HEK293T (cell line): ENCODE measurements at regions not wholly inside any gene's neighbourhood (a gene's known extent, or its start where the extent isn't known, plus 50 kb on each side); places are given as distances from the start of the nearest gene placed in this dataset.
"Not testable (repeated sequence)": the region's sequence is repeated elsewhere in the genome, so short reads cannot be mapped to it uniquely, and the experiment has no call there.

ENCODE experiments used
- CTCF ChIA-PET: fragments of 350-600 bp; formaldehyde crosslinking; extraction: SDS; loops from one replicate; lab custom pipeline; 2021; ENCODE audit warnings: antibody characterized with exemption, inconsistent platforms; lab: Yijun Ruan, JAX
- POLR2A ChIA-PET: fragments of 350-600 bp; formaldehyde crosslinking; extraction: SDS; loops from one replicate; lab custom pipeline; 2020; ENCODE audit warnings: antibody characterized with exemption, inconsistent platforms; lab: Yijun Ruan, JAX
- DNase-seq: peaks from one replicate; pipeline ENCODE4 v3.0.0; 2012; ENCODE audit warnings: mixed read lengths; ENCODE audit errors: extremely low spot score
- ARNT ChIP-seq: fragments of 450-650 bp; IDR thresholded peaks from 2 replicates; pipeline ENCODE4 v1.6.1; 2017; ENCODE audit warnings: mild to moderate bottlenecking
- BHLHE40 ChIP-seq: fragments of 450-650 bp; IDR thresholded peaks from 2 replicates; pipeline ENCODE4 v1.6.1; 2016; ENCODE audit warnings: mild to moderate bottlenecking, moderate library complexity, borderline replicate concordance
- CTBP1 ChIP-seq: fragments of 450-650 bp; IDR thresholded peaks from 2 replicates; pipeline ENCODE4 v1.6.1; 2016; ENCODE audit warnings: borderline replicate concordance
- ELF4 ChIP-seq: fragments of 450-650 bp; IDR thresholded peaks from 2 replicates; pipeline ENCODE4 v1.6.1; 2017; ENCODE audit warnings: antibody characterized with exemption
- FOXA1 ChIP-seq: fragments of 450-650 bp; IDR thresholded peaks from 2 replicates; pipeline ENCODE4 v1.6.1; 2016; ENCODE audit warnings: mild to moderate bottlenecking
- FOXK2 ChIP-seq: fragments of 450-650 bp; IDR thresholded peaks from 2 replicates; pipeline ENCODE4 v1.6.1; 2016; ENCODE audit warnings: mild to moderate bottlenecking
- FOXM1 ChIP-seq: fragments of 450-650 bp; IDR thresholded peaks from 2 replicates; pipeline ENCODE4 v1.6.1; 2017; ENCODE audit warnings: mild to moderate bottlenecking, borderline replicate concordance
- HDGF ChIP-seq: fragments of 450-650 bp; IDR thresholded peaks from 2 replicates; pipeline ENCODE4 v1.6.1; 2017; ENCODE audit warnings: antibody characterized with exemption, borderline replicate concordance
- L3MBTL2 ChIP-seq: fragments of 450-650 bp; conservative IDR thresholded peaks from 2 replicates; pipeline ENCODE4 v1.6.1; 2016; ENCODE audit warnings: mild to moderate bottlenecking
- LEF1 ChIP-seq: fragments of 450-650 bp; IDR thresholded peaks from 2 replicates; pipeline ENCODE4 v1.6.1; 2017; ENCODE audit warnings: mild to moderate bottlenecking, borderline replicate concordance
- NFRKB ChIP-seq: fragments of 450-650 bp; IDR thresholded peaks from 2 replicates; pipeline ENCODE4 v1.6.1; 2016; ENCODE audit warnings: mild to moderate bottlenecking, moderate library complexity
- PKNOX1 ChIP-seq: fragments of 450-650 bp; IDR thresholded peaks from 2 replicates; pipeline ENCODE4 v1.6.1; 2016
- SP1 ChIP-seq: fragments of 450-650 bp; IDR thresholded peaks from 2 replicates; pipeline ENCODE4 v1.6.1; 2017
- SUZ12 ChIP-seq: fragments of 450-650 bp; IDR thresholded peaks from 2 replicates; pipeline ENCODE4 v1.6.1; 2016; ENCODE audit warnings: mild to moderate bottlenecking
- TARDBP ChIP-seq: fragments of 450-650 bp; IDR thresholded peaks from 2 replicates; pipeline ENCODE4 v1.6.1; 2016
- ZNF384 ChIP-seq: fragments of 450-650 bp; IDR thresholded peaks from 2 replicates; pipeline ENCODE4 v1.6.1; 2016

GRCh38 chr9:108743901-108744371, 111.8 kb downstream of the ACTL7B start:
- ChIA-PET CTCF (no interaction called here), POLR2A (no interaction called here)
- DNase-seq, result no peak
- no peak for TF ChIP-seq NFRKB
- TF ChIP-seq SUZ12, result no peak
- TF ChIP-seq HDGF, result no peak
- no peak for TF ChIP-seq SP1
- no peak for TF ChIP-seq L3MBTL2
- no peak for TF ChIP-seq PKNOX1
- no peak for TF ChIP-seq ARNT
- no peak for TF ChIP-seq ZNF384
- no peak for TF ChIP-seq ELF4
- no peak for TF ChIP-seq FOXK2
- TF ChIP-seq FOXA1, result no peak
- no peak for TF ChIP-seq BHLHE40
- no peak for TF ChIP-seq TARDBP
- no peak for TF ChIP-seq FOXM1
- no peak for TF ChIP-seq LEF1
- no peak for TF ChIP-seq CTBP1

- DNase-seq, result no peak
- TF ChIP-seq ARNT, result no peak
- no peak for TF ChIP-seq SUZ12
- no peak for TF ChIP-seq ZNF384
- TF ChIP-seq ELF4, result no peak
- TF ChIP-seq L3MBTL2, result no peak
- no peak for TF ChIP-seq SP1
- TF ChIP-seq FOXK2, result no peak
- TF ChIP-seq CTBP1, result no peak
- POLR2A ChIA-PET, result no interaction called here
- CTCF ChIA-PET, result no interaction called here
Measured at GRCh38 chr9:108743416-108743815, 112.4 kb downstream of the ACTL7B start.

- POLR2A ChIA-PET, result no interaction called here
Measured at GRCh38 chr9:108742191-108742590, 113.6 kb downstream of the ACTL7B start.

GRCh38 chr9:108731292-108731691, 124.5 kb downstream of the ACTL7B start:
- CTCF ChIA-PET, DNase-seq, POLR2A ChIA-PET: not testable (repeated sequence)

More at GRCh38 chr9:108742191-108742590, 113.6 kb downstream of the ACTL7B start:
- no peak for TF ChIP-seq ARNT
- no peak for TF ChIP-seq SP1
- TF ChIP-seq HDGF, result no peak
- TF ChIP-seq TARDBP, result no peak
- TF ChIP-seq CTBP1, result no peak
- TF ChIP-seq ELF4, result no peak
- no peak for TF ChIP-seq SUZ12
- TF ChIP-seq FOXM1, result no peak
- TF ChIP-seq PKNOX1, result no peak
- no peak for TF ChIP-seq FOXK2
- no peak for TF ChIP-seq L3MBTL2
- no peak for TF ChIP-seq BHLHE40
- no peak for TF ChIP-seq ZNF384
- TF ChIP-seq LEF1, result no peak
- TF ChIP-seq NFRKB, result no peak
- TF ChIP-seq FOXA1, result no peak
- CTCF ChIA-PET, result no interaction called here
- DNase-seq, result no peak

- POLR2A ChIA-PET, result no interaction called here
- CTCF ChIA-PET, result no interaction called here
- DNase-seq, result no peak
- TF ChIP-seq NFRKB (no peak), BHLHE40 (no peak), CTBP1 (no peak), L3MBTL2 (no peak), LEF1 (no peak), FOXK2 (no peak), HDGF (no peak), SUZ12 (no peak), SP1 (no peak), ELF4 (no peak), PKNOX1 (no peak), ZNF384 (no peak), FOXM1 (no peak), FOXA1 (no peak), TARDBP (no peak), ARNT (no peak)
Measured at GRCh38 chr9:108727580-108728111, 128.1 kb downstream of the ACTL7B start.

GRCh38 chr9:108724652-108725051, 131.1 kb downstream of the ACTL7B start:
- CTCF ChIA-PET, result no interaction called here
- POLR2A ChIA-PET, result no interaction called here
- DNase-seq, result no peak
- TF ChIP-seq HDGF (no peak), CTBP1 (no peak), ELF4 (no peak), FOXM1 (no peak), NFRKB (no peak), L3MBTL2 (no peak), FOXA1 (no peak), LEF1 (no peak), FOXK2 (no peak), SP1 (no peak), SUZ12 (no peak), PKNOX1 (no peak)
